Astrocyte (in vitro differentiated cells and primary cell): ENCODE measurements at regions not wholly inside any gene's neighbourhood (a gene's known extent, or its start where the extent isn't known, plus 50 kb on each side); places are given as distances from the start of the nearest gene placed in this dataset.

Source experiments
- DNase-seq: peaks from one replicate; pipeline ENCODE4 v3.0.0-alpha.2; 2010; ENCODE audit warnings: low read depth
- FAIRE-seq: peaks from 2 replicates; lab custom pipeline; 2011; peaks lifted over from hg19 to GRCh38; lab: Jason Lieb, UNC
- H2AFZ ChIP-seq: 2 replicates; pipeline ENCODE4 v1.6.0; 2012; ENCODE audit warnings: low read depth, low read length, inconsistent platforms
- H3K27ac ChIP-seq: 2 replicates; pipeline ENCODE4 v1.5.1; 2011; ENCODE audit warnings: low read depth, low read length, inconsistent platforms
- H3K27me3 ChIP-seq: 2 replicates; pipeline ENCODE4 v1.6.0; 2011; ENCODE audit warnings: low read length, inconsistent platforms; ENCODE audit not compliant: insufficient read depth
- H3K36me3 ChIP-seq: 2 replicates; pipeline ENCODE4 v1.5.1; 2011; ENCODE audit warnings: low read length, inconsistent platforms; ENCODE audit not compliant: insufficient read depth
- H3K4me1 ChIP-seq: 2 replicates; pipeline ENCODE4 v1.5.1; 2011; ENCODE audit warnings: low read length, inconsistent platforms; ENCODE audit not compliant: insufficient read depth
- H3K4me2 ChIP-seq: 2 replicates; pipeline ENCODE4 v1.6.0; 2012; ENCODE audit warnings: low read length, inconsistent platforms
- H3K4me3 ChIP-seq: 2 replicates; pipeline ENCODE4 v1.5.1; 2011; ENCODE audit warnings: low read depth, mild to moderate bottlenecking, low read length, inconsistent platforms; ENCODE audit not compliant: insufficient read depth
- H3K79me2 ChIP-seq: 2 replicates; pipeline ENCODE4 v1.6.0; 2012; ENCODE audit warnings: mild to moderate bottlenecking, low read length, inconsistent platforms; ENCODE audit not compliant: insufficient read depth
- H3K9ac ChIP-seq: 2 replicates; pipeline ENCODE4 v1.6.0; 2012; ENCODE audit warnings: mild to moderate bottlenecking, low read length, inconsistent platforms
- H3K9me3 ChIP-seq: 2 replicates; pipeline ENCODE4 v1.5.1; 2012; ENCODE audit warnings: low read depth, mild to moderate bottlenecking, low read length, inconsistent platforms; ENCODE audit not compliant: insufficient read depth
- H4K20me1 ChIP-seq: 2 replicates; pipeline ENCODE4 v1.6.0; 2012; ENCODE audit warnings: low read length, inconsistent platforms; ENCODE audit not compliant: insufficient read depth
- H3K27ac Mint-ChIP-seq: one replicate; pipeline ENCODE4 v1.8.0; 2021; ENCODE audit warnings: mild to moderate bottlenecking, mixed read lengths; ENCODE audit not compliant: unreplicated experiment
- H3K27me3 Mint-ChIP-seq: one replicate; pipeline ENCODE4 v1.8.0; 2021; ENCODE audit warnings: low read depth, mixed read lengths; ENCODE audit not compliant: unreplicated experiment
- H3K36me3 Mint-ChIP-seq: one replicate; pipeline ENCODE4 v1.8.0; 2021; ENCODE audit warnings: low read depth, mixed read lengths; ENCODE audit not compliant: unreplicated experiment
- H3K4me1 Mint-ChIP-seq: one replicate; pipeline ENCODE4 v1.8.0; 2021; ENCODE audit warnings: low read depth, mixed read lengths; ENCODE audit not compliant: unreplicated experiment
- H3K4me3 Mint-ChIP-seq: one replicate; pipeline ENCODE4 v1.8.0; 2021; ENCODE audit warnings: mild to moderate bottlenecking, moderate library complexity, mixed read lengths; ENCODE audit not compliant: unreplicated experiment
- H3K9me3 Mint-ChIP-seq: one replicate; pipeline ENCODE4 v1.8.0; 2021; ENCODE audit warnings: mild to moderate bottlenecking, mixed read lengths; ENCODE audit not compliant: unreplicated experiment
- EZH2 ChIP-seq: IDR thresholded peaks from 2 replicates; pipeline ENCODE4 v1.6.1; 2012; ENCODE audit warnings: mild to moderate bottlenecking, low read length, inconsistent platforms; ENCODE audit not compliant: insufficient read depth
- TF ChIP-seq, protein P1 (sequence below): IDR thresholded peaks from 2 replicates; pipeline ENCODE4 v1.5.1; 2011; ENCODE audit warnings: low read depth, mild to moderate bottlenecking, inconsistent platforms, low read length, moderate library complexity; ENCODE audit not compliant: insufficient read depth

DNA sequence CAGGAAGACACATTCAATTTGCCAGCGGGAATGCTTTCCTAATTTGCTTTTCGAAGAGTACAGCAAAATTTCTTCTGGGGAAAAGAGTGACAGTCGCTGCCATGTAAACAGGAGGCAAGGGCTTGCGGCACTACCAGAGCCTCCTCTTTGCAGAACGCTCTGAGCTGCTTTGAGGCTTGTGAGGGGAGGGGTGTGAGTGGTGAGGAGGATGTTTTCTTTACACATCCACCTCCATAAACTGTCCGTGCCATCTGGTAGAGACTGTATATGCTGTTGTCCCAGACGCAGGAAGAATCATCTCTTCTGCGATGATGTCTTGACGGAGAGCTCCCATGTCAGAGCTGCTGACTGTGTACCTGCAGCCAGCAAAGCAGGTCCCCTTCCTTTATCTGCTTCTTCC lies 138.0 kb downstream of the SOCS6 start:
- TF ChIP-seq, protein P1, sequence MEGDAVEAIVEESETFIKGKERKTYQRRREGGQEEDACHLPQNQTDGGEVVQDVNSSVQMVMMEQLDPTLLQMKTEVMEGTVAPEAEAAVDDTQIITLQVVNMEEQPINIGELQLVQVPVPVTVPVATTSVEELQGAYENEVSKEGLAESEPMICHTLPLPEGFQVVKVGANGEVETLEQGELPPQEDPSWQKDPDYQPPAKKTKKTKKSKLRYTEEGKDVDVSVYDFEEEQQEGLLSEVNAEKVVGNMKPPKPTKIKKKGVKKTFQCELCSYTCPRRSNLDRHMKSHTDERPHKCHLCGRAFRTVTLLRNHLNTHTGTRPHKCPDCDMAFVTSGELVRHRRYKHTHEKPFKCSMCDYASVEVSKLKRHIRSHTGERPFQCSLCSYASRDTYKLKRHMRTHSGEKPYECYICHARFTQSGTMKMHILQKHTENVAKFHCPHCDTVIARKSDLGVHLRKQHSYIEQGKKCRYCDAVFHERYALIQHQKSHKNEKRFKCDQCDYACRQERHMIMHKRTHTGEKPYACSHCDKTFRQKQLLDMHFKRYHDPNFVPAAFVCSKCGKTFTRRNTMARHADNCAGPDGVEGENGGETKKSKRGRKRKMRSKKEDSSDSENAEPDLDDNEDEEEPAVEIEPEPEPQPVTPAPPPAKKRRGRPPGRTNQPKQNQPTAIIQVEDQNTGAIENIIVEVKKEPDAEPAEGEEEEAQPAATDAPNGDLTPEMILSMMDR = no peak
- TF ChIP-seq EZH2 = no peak
- no peak overlapping the region for H3K9ac ChIP-seq
- no peaks in the 10 kb centered on the region for H3K36me3 Mint-ChIP-seq
- H3K27me3 ChIP-seq = no peaks in the 10 kb centered on the region
- H3K36me3 ChIP-seq = no peaks in the 10 kb centered on the region
- no peak overlapping the region for H2AFZ ChIP-seq
- peaks cover 28% of the 10 kb centered on the region for H3K4me1 ChIP-seq
- no peak overlapping the region for H3K27ac Mint-ChIP-seq
- H3K27ac ChIP-seq = no peak overlapping the region
- no peaks in the 10 kb centered on the region for H4K20me1 ChIP-seq
- peaks cover 17% of the 10 kb centered on the region for H3K4me1 Mint-ChIP-seq
- H3K27me3 Mint-ChIP-seq = no peaks in the 10 kb centered on the region
- H3K9me3 Mint-ChIP-seq = peaks cover 8% of the 10 kb centered on the region
- no peak overlapping the region for H3K4me3 Mint-ChIP-seq
- no peak overlapping the region for H3K4me3 ChIP-seq
- DNase-seq (no peak), FAIRE-seq (no peak)
- no peaks in the 10 kb centered on the region for H3K79me2 ChIP-seq
- H3K4me2 ChIP-seq = no peak overlapping the region
- no peaks in the 10 kb centered on the region for H3K9me3 ChIP-seq

DNA sequence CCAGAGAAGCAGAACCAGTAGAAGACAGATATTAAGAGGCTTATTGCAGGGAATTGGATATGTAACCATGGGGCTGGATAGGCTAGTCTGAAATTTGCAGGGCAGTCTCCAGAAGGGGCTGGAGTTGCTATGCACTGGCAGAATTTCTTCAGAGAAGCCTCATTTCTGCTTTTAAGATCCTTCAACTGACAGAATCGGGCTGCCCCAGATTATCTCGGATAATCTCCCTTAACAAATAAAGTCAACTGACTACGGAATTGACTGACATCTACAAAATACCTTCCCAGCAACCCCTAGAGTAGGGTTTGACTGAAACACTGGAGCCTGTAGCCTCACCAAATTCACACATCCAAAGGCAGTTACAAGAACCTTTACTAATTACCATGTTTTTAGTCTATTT lies 136.4 kb downstream of the SOCS6 start:
- Histone ChIP-seq H3K9me3 (no peaks in the 10 kb centered on the region), H3K36me3 (no peaks in the 10 kb centered on the region), H2AFZ (no peak overlapping the region), H3K4me1 (peaks cover 38% of the 10 kb centered on the region), H3K4me2 (no peak overlapping the region), H3K27ac (no peak overlapping the region), H4K20me1 (no peaks in the 10 kb centered on the region), H3K4me3 (no peak overlapping the region), H3K9ac (no peak overlapping the region), H3K79me2 (no peaks in the 10 kb centered on the region), H3K27me3 (no peaks in the 10 kb centered on the region)
- Mint-ChIP-seq H3K27ac (no peak overlapping the region), H3K27me3 (no peaks in the 10 kb centered on the region), H3K4me1 (peaks cover 23% of the 10 kb centered on the region), H3K9me3 (peaks cover 8% of the 10 kb centered on the region), H3K36me3 (no peaks in the 10 kb centered on the region), H3K4me3 (no peak overlapping the region)
- TF ChIP-seq, protein P1 = no peak
- no peak for TF ChIP-seq EZH2
- DNase-seq (no peak), FAIRE-seq (no peak)

DNA sequence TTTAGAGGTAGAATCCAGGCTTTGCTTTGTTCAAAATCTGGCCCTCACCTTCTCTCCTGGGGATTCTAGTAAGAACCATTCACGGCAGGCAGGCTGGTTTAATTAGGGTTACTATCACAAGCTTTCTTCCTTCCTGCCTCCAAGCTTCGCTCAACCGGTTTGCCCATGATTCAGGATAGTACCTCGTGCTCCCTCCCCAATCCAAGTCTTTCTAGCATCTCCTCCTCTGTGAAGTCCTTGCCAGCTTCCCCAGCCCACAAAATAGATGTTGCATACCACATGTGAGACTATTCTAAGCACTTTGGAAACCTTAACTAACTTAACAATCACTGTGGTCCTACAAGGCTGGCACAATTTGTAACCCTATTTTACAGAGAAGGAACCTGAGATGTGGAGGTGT lies 135.1 kb downstream of the SOCS6 start:
- FAIRE-seq (no peak), DNase-seq (peak; percentile 66)
- Histone ChIP-seq H4K20me1 (no peaks in the 10 kb centered on the region), H3K79me2 (no peaks in the 10 kb centered on the region), H3K4me3 (no peak overlapping the region), H3K36me3 (no peaks in the 10 kb centered on the region), H2AFZ (no peak overlapping the region), H3K27me3 (no peaks in the 10 kb centered on the region), H3K4me1 (peaks cover 51% of the 10 kb centered on the region), H3K27ac (no peak overlapping the region), H3K9me3 (no peaks in the 10 kb centered on the region), H3K9ac (no peak overlapping the region), H3K4me2 (no peak overlapping the region)
- TF ChIP-seq EZH2 = no peak
- TF ChIP-seq, protein P1 = no peak
- Mint-ChIP-seq H3K27ac (no peak overlapping the region), H3K36me3 (no peaks in the 10 kb centered on the region), H3K4me1 (peaks cover 35% of the 10 kb centered on the region), H3K9me3 (peaks cover 8% of the 10 kb centered on the region), H3K27me3 (no peaks in the 10 kb centered on the region), H3K4me3 (no peak overlapping the region)
